Islet precursor cell (in vitro differentiated cells): ENCODE measurements at regions not wholly inside any gene's neighbourhood (a gene's known extent, or its start where the extent isn't known, plus 50 kb on each side); places are given as distances from the start of the nearest gene placed in this dataset.

ENCODE experiments used
- DNase-seq: peaks from one replicate; pipeline ENCODE4 v3.0.0-alpha.2; 2018

GRCh38 chr10:110442746-110443145 is 55.0 kb upstream of the DUSP5 start:
- peak; percentile 29 for DNase-seq

- peak; percentile 43 for DNase-seq
Measured at GRCh38 chr10:110443239-110444003, 54.3 kb upstream of the DUSP5 start.

GRCh38 chr10:110444004-110444337 is 53.7 kb upstream of the DUSP5 start:
- DNase-seq: no peak

GRCh38 chr10:110445871-110446270 is 51.8 kb upstream of the DUSP5 start:
- peak; percentile 15 for DNase-seq

- DNase-seq: peak; percentile 33
Measured at GRCh38 chr10:110446277-110446676, 51.4 kb upstream of the DUSP5 start.

GRCh38 chr10:110446954-110447608 is 50.6 kb upstream of the DUSP5 start:
- peak; percentile 85 for DNase-seq

GRCh38 chr10:110447886-110448285 is 49.8 kb upstream of the DUSP5 start:
- DNase-seq: no peak
